SJCRH30 (cell line): ENCODE measurements at regions not wholly inside any gene's neighbourhood (a gene's known extent, or its start where the extent isn't known, plus 50 kb on each side); places are given as distances from the start of the nearest gene placed in this dataset.
"Not testable (repeated sequence)": the region's sequence is repeated elsewhere in the genome, so short reads cannot be mapped to it uniquely, and the experiment has no call there.

Experiments used
- DNase-seq, 2 experiments: peaks; one replicate each; pipeline ENCODE4 v3.0.0-alpha.2; 2015 to 2020
- H3K27ac ChIP-seq: fragments of 250-450 bp; sonication (Bioruptor Pico); 2 replicates; pipeline ENCODE4 v1.5.1; 2020; ENCODE audit warnings: mild to moderate bottlenecking, moderate library complexity
- H3K27me3 ChIP-seq: fragments of 250-450 bp; sonication (Bioruptor Pico); 2 replicates; pipeline ENCODE4 v1.5.1; 2020; ENCODE audit warnings: mild to moderate bottlenecking, moderate library complexity
- H3K36me3 ChIP-seq: fragments of 250-450 bp; sonication (Bioruptor Pico); 2 replicates; pipeline ENCODE4 v1.5.1; 2020; ENCODE audit warnings: mild to moderate bottlenecking, moderate library complexity
- H3K4me1 ChIP-seq: fragments of 250-450 bp; sonication (Bioruptor Pico); 2 replicates; pipeline ENCODE4 v1.5.1; 2020; ENCODE audit warnings: mild to moderate bottlenecking, moderate library complexity
- H3K4me3 ChIP-seq: fragments of 250-450 bp; sonication (Bioruptor Pico); 2 replicates; pipeline ENCODE4 v1.5.1; 2020; ENCODE audit warnings: mild to moderate bottlenecking, moderate library complexity
- H3K9me3 ChIP-seq: fragments of 250-450 bp; sonication (Bioruptor Pico); replicated peaks from 2 replicates; pipeline ENCODE4 v1.5.1; 2020; ENCODE audit warnings: mild to moderate bottlenecking, moderate library complexity

- Histone ChIP-seq H3K36me3 (peaks cover 3% of the 10 kb centered on the region; the same call in 1 of the 2 replicates), H3K27me3 (no peaks in the 10 kb centered on the region), H3K9me3 (peaks cover 22% of the 10 kb centered on the region), H3K4me1 (no peaks in the 10 kb centered on the region), H3K4me3 (no peak overlapping the region), H3K27ac (no peak overlapping the region)
- no peak for DNase-seq
These were observed 83.0 kb upstream of the ELN start for GRCh38 chr7:73945022-73945421.

- Histone ChIP-seq H3K27me3 (0 out of 2 replicates have a peak, but pooled peaks cover 4% of the 10 kb centered on the region), H3K36me3 (peaks cover 3% of the 10 kb centered on the region; the same call in 1 of the 2 replicates), H3K4me1 (no peaks in the 10 kb centered on the region), H3K27ac (no peak overlapping the region), H3K9me3 (peaks cover 11% of the 10 kb centered on the region), H3K4me3 (no peak overlapping the region)
- DNase-seq: no peak
These were observed 79.7 kb upstream of the ELN start for GRCh38 chr7:73948287-73948686.

- Histone ChIP-seq H3K9me3 (0 out of 2 replicates have a peak, but pooled peaks cover 3% of the 10 kb centered on the region), H3K27ac (no peak overlapping the region), H3K4me3 (no peak overlapping the region), H3K4me1 (no peaks in the 10 kb centered on the region), H3K27me3 (0 out of 2 replicates have a peak, but pooled peaks cover 4% of the 10 kb centered on the region), H3K36me3 (no peaks in the 10 kb centered on the region)
- no peak for DNase-seq
These were observed 75.7 kb upstream of the ELN start for GRCh38 chr7:73952266-73952665.

GRCh38 chr7:73954181-73954580 lies 73.8 kb upstream of the ELN start:
- Histone ChIP-seq H3K36me3 (no peaks in the 10 kb centered on the region), H3K9me3 (0 out of 2 replicates have a peak, but pooled peaks cover 2% of the 10 kb centered on the region), H3K4me1 (no peaks in the 10 kb centered on the region), H3K27ac (no peak overlapping the region), H3K27me3 (0 out of 2 replicates have a peak, but pooled peaks cover 4% of the 10 kb centered on the region), H3K4me3 (no peak overlapping the region)
- DNase-seq: no peak

GRCh38 chr7:73954861-73955260 lies 73.1 kb upstream of the ELN start:
- Histone ChIP-seq H3K27ac (no peak overlapping the region), H3K4me3 (no peak overlapping the region), H3K36me3 (no peaks in the 10 kb centered on the region), H3K4me1 (no peaks in the 10 kb centered on the region), H3K27me3 (0 out of 2 replicates have a peak, but pooled peaks cover 4% of the 10 kb centered on the region), H3K9me3 (0 out of 2 replicates have a peak, but pooled peaks cover 2% of the 10 kb centered on the region)
- DNase-seq: no peak

DNA sequence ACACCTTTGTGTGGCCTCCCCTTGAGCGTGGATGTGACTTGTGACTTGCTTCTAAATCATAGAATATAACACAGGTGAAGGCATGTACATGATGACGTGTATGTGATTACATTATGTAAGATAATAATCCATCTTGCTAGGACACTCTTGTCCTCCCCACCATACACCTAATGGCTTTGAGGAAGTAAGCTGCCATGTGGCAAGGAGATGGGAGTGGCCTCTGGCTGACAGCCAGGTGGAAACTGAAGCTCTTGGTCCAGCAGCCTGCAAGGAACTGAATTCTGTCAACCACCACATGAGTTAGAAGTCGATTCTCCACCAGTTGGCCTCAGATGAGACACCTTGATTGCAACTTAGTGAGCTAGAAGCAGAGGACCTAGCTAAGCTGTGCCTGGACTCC lies 67.4 kb upstream of the ELN start:
- no peak overlapping the region for H3K4me3 ChIP-seq
- H3K27me3 ChIP-seq: no peaks in the 10 kb centered on the region
- no peaks in the 10 kb centered on the region for H3K4me1 ChIP-seq
- no peaks in the 10 kb centered on the region for H3K36me3 ChIP-seq
- DNase-seq: no peak
- peaks cover 11% of the 10 kb centered on the region for H3K9me3 ChIP-seq
- no peak overlapping the region for H3K27ac ChIP-seq

GRCh38 chr7:73961991-73962390 lies 66.0 kb upstream of the ELN start:
- not testable (repeated sequence) for H3K4me1 ChIP-seq, H3K4me3 ChIP-seq, H3K27ac ChIP-seq, H3K27me3 ChIP-seq, H3K36me3 ChIP-seq, DNase-seq
- peaks cover 11% of the 10 kb centered on the region for H3K9me3 ChIP-seq

DNA sequence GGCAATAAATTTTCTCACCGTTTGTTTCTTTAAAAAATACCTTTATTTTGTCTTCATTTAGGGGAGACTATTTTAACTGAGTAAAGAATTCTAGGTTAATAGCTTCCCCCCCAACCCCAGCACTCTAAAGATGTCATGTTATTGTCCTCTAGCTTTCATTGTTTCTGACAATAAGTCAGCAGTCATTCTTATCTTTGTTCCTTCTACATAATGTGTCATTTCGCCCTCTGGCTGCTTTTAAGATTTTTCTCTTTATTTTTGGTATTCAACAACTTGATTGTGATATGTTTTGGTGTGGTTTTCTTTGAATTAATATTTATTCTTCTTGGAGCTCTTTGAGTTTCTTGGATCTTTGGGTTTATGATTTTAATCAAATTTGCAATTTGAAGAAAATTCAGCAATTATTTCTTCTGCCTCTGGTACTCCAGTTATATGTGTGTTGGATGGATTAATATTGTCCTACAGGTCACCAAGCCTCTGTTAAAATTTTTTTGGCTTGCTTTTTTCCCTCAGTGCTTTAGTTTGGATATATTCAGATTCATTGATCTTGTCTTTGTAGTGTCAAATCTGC lies 64.6 kb upstream of the ELN start:
- no peaks in the 10 kb centered on the region for H3K27me3 ChIP-seq
- peaks cover 11% of the 10 kb centered on the region for H3K9me3 ChIP-seq
- DNase-seq: no peak
- no peak overlapping the region for H3K4me3 ChIP-seq
- H3K36me3 ChIP-seq: no peaks in the 10 kb centered on the region
- H3K27ac ChIP-seq: no peak overlapping the region
- H3K4me1 ChIP-seq: no peaks in the 10 kb centered on the region

DNA sequence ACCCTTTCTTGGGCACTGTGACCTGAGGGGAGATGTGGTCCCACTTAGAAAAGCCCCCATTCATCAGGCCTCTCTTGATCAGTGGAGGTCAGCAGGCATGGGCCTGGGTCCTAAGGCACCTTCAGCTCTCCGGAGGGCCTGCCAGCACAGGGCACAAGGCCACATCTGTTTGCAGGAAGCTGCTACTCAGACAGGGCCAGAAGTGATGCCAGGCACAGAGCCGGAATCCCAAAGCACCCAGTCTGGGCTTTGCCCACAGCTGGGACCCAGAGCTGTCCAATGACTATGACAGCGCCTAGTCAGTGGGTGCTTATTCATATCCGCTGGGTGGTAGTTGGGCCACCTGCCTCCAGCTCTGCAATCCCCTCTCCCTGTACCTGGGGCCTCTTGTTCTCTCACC lies 63.2 kb upstream of the ELN start:
- Histone ChIP-seq H3K27me3 (no peaks in the 10 kb centered on the region), H3K9me3 (peaks cover 8% of the 10 kb centered on the region), H3K4me1 (no peaks in the 10 kb centered on the region)

DNA sequence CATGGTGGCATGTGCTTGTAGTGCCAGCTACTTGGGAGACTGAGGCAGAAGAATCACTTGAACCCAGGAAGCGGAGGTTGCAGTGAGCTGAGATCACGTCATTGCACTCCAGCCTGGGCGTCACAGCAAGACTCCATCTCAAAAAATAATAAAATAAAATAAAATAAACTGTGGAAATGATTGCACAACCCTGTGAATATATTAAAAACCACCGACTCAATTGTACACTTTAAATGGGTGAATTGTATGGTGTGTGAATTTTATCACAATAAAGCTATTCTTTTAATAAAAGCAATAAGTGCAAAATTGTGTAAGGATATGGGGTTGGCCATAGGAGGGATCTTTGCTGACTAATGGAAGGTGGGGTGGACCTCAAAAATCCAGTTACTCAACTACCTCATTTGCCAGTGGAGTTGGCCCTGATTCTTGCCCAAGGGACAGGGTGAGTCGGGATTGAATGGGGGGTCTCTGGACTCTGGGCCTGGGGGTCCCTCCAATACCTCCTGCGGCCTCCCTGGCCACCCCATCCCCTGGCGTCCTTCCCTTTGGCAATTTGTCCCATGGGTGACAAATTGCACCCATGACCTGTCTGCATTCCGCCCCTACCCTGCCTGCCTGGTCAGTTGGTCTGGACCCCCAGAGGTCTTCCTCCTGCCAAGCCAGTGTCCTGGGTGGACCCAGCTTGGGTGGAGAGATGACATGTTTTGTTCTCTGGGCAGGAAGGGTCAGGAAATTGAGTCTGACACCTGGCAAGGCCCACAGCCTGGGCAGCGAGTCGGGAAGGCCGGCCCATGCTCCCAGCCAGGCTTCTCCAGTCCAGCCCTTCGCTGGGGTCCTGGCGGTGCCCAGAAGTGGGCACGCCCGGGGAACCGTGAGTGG lies 61.7 kb upstream of the ELN start:
- no peak for DNase-seq
- no peaks in the 10 kb centered on the region for H3K27me3 ChIP-seq
- no peaks in the 10 kb centered on the region for H3K36me3 ChIP-seq
- H3K27ac ChIP-seq: no peak overlapping the region
- no peak overlapping the region for H3K4me3 ChIP-seq
- H3K9me3 ChIP-seq: peaks cover 8% of the 10 kb centered on the region
- no peaks in the 10 kb centered on the region for H3K4me1 ChIP-seq

More for the DNA sequence above, 63.2 kb upstream of the ELN start:
- DNase-seq: no peak
- Histone ChIP-seq H3K4me3 (no peak overlapping the region), H3K27ac (no peak overlapping the region), H3K36me3 (no peaks in the 10 kb centered on the region)

DNA sequence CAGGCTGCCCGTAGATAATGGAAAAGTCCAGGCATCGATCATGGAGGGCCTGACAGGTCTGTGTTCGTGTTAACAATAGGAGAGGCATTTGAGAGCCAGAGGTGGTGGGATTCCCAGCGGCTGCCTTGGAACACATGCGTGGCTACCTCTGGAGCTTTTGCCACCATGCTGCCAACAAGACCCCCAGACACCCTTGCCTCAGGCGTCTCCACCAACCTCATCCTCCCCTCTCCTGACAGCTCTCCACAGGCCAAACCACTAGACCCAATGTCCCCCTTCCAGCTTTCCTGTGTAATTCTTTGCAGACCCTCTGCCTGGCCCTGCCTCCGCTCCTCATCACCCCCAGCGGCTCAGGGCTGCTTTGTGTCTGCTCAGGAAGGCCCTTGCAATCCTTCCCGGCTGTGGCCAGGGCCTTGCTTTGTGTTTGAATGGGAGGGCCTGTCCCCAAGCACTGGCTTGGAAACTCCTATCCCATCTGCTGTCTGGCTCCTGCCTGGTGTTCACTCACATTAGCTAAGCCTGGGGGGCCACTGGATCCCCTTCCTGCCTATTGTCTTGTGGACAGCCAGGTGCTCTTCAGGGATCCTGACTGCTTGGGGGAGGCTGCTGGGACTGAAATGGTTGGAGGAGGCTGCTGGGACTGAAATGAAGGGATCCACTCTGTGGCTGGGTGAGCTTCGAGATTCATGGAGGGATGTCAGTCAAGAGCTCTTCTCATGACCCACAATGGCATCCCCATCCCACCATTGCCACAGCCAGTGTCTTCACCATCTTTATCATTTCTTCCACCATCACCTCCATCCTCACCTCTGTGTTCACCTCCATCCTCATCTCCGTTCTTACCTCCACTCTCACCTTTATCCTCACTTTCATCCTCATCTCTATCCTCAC lies 60.8 kb upstream of the ELN start:
- H3K27ac ChIP-seq: no peak overlapping the region

DNA sequence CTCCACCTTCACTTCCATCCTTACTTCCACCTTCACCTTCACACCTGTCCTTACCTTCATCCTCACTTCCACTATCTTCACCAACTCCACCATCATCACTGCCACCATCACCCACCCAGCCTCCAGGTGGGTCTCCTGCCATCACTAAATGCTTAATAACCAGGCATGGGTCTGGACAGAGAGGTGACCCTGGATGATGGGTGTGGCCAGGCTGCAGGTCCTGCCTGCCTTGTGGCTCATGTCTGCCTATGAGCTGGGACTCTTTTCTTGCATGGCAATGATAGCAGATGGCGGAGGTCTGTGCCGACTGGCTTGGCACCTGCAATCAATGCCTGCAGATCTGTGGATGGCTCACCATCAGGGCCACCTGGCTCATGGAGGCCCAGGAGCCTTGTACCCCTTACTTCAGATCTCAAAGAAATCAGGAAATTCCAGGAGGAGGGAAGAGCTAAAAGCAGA lies 60.1 kb upstream of the ELN start:
- no peaks in the 10 kb centered on the region for H3K27me3 ChIP-seq
- no peaks in the 10 kb centered on the region for H3K36me3 ChIP-seq
- H3K4me1 ChIP-seq: no peaks in the 10 kb centered on the region
- H3K27ac ChIP-seq: no peak overlapping the region
- peaks cover 8% of the 10 kb centered on the region for H3K9me3 ChIP-seq
- DNase-seq: no peak
- no peak overlapping the region for H3K4me3 ChIP-seq

More for the DNA sequence above, 60.8 kb upstream of the ELN start:
- Histone ChIP-seq H3K4me1 (no peaks in the 10 kb centered on the region), H3K36me3 (no peaks in the 10 kb centered on the region), H3K9me3 (peaks cover 8% of the 10 kb centered on the region), H3K27me3 (no peaks in the 10 kb centered on the region), H3K4me3 (no peak overlapping the region)
- DNase-seq: no peak

DNA sequence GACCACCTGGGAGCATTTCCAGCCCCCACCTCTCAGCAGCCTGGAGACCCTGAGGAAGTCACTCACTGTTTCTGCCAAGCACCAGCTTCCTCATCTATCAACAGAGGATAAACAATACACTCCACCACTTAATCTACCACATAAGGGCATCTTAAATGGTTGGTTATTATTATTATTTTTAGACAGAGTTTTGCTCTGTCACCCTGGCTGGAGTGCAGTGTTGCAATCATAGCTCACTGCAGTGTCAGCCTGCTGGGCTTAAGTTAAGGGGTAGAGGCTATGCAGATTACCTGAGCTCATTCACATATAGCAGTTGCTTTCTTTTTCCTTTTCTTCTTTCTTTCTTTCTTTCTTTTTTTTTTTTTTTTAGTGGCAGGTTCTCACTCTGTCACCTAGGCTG lies 59.5 kb upstream of the ELN start:
- no peak overlapping the region for H3K4me3 ChIP-seq
- no peak for DNase-seq
- H3K36me3 ChIP-seq: no peaks in the 10 kb centered on the region
- H3K27ac ChIP-seq: no peak overlapping the region
- no peaks in the 10 kb centered on the region for H3K27me3 ChIP-seq
- H3K4me1 ChIP-seq: no peaks in the 10 kb centered on the region
- peaks cover 3% of the 10 kb centered on the region for H3K9me3 ChIP-seq

GRCh38 chr7:73969991-73970390 lies 58.0 kb upstream of the ELN start:
- Histone ChIP-seq H3K27ac (no peak overlapping the region), H3K36me3 (no peaks in the 10 kb centered on the region), H3K9me3 (no peaks in the 10 kb centered on the region), H3K27me3 (no peaks in the 10 kb centered on the region), H3K4me1 (no peaks in the 10 kb centered on the region), H3K4me3 (no peak overlapping the region)
- no peak for DNase-seq
